ENCODE measurements at regions not wholly inside any gene's neighbourhood (a gene's known extent, or its start where the extent isn't known, plus 50 kb on each side); places are given as distances from the start of the nearest gene placed in this dataset.

DNA sequence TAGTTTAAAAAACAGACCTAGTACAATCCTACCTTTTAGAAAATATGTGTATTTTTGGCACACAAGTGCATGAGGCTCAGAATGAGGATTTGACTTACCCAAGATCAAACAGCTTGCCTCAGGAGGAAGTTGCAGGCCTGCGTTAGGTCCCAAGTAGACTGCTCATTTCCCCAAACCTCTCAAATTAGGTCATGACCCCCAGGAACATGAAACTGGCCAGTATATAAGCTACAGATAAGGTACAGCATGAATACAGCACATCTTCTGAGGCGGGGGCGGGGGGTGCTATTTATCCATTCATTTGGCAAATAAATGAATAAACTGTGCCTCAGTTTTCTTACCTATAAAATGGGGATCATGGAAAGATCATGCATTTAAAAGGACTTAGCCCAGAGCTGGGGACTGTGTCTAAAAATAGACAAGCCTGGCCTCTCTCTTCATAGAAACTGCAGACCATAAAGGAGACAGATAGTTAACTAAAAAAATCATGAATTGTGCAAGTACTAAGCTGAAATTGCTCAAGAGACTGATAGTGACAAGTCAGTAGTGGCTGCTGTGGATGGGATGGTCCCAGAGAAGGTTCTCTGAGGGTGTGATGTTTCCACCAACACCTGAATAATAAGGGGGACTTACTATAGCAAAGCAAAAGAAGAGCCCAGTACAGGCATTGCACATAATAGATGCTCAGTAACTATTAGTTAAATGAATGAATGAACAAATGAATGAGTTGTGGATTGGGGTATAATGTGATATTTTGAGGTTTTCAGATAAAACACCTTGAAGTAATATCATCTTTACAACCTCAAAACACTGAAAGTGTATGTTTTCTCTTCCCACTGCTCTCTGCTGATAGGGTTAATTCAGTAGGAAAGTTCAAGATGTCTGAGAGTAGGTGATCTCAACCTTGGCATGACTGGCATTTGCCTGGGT is 258.5 kb upstream of the PROK2 start:
- Histone ChIP-seq H4K91ac (ENCODE audit: insufficient read depth, low read depth, low read length) (no peak overlapping the region), H3K4me2 (ENCODE audit: low read depth, low read length) (no peak overlapping the region), H3K27me3 (ENCODE audit: control insufficient read depth, insufficient read depth, low read length) (peaks cover 6% of the 10 kb centered on the region), H2BK5ac (ENCODE audit: low read depth, low read length, poor library complexity, severe bottlenecking) (no peak overlapping the region), H3K14ac (replicated peaks; ENCODE audit: low read depth, low read length) (no peak overlapping the region), H3K56ac (ENCODE audit: extremely low read depth, insufficient read depth, low read length) (no peak overlapping the region), H2BK15ac (ENCODE audit: low read depth, low read length) (no peak overlapping the region), H4K5ac (ENCODE audit: low read depth, low read length) (no peak overlapping the region), H3K27ac (ENCODE audit: insufficient read depth, low read length) (no peak overlapping the region), H3K4me3 (ENCODE audit: insufficient read depth, low read depth, low read length) (no peak overlapping the region), H2AFZ (replicated peaks; ENCODE audit: low read length, poor library complexity) (no peak overlapping the region), H3K36me3 (ENCODE audit: control insufficient read depth, insufficient read depth, low read length) (no peaks in the 10 kb centered on the region), H2AK9ac (replicated peaks; ENCODE audit: low read depth, low read length, poor library complexity) (no peak overlapping the region), H2AK5ac (ENCODE audit: low read depth, low read length) (no peak overlapping the region), H3K18ac (ENCODE audit: low read depth, low read length) (no peak overlapping the region), H2BK20ac (ENCODE audit: low read depth, low read length) (no peak overlapping the region), H3K4ac (ENCODE audit: low read depth, low read length) (no peak overlapping the region), H3K79me1 (ENCODE audit: low read depth in 1 of 2, low read length in 2 of 2) (no peaks in the 10 kb centered on the region), H4K8ac (ENCODE audit: low read depth in 2 of 2, low read length in 2 of 2) (no peak overlapping the region), H2BK120ac (ENCODE audit: low read depth, low read length) (no peak overlapping the region), H3K9me3 (ENCODE audit: control insufficient read depth, insufficient read depth, low read length) (no peaks in the 10 kb centered on the region), H3K9me1 (ENCODE audit: insufficient read depth, low read length) (no peaks in the 10 kb centered on the region), H3K9ac (ENCODE audit: low read depth, low read length) (no peak overlapping the region), H3K4me1 (ENCODE audit: control insufficient read depth, insufficient read depth, low read length) (no peaks in the 10 kb centered on the region), H3K23ac (ENCODE audit: low read depth, low read length) (no peak overlapping the region), H4K20me1 (ENCODE audit: insufficient read depth, low read length) (no peaks in the 10 kb centered on the region)
- whole genome bisulfite sequencing, 2 experiments (ENCODE audit: extremely low coverage in 2 of 2, insufficient read length in 1 of 2): no CpG with 5 or more reads among the region's 3 CpGs
- in situ Hi-C loops (cut with MboI; ENCODE audit: low sequenced_read_pairs): no loop called here
- dilution Hi-C loops (cut with HindIII; ENCODE audit: low sequenced_read_pairs, unreplicated experiment): no loop called here
- ChIA-PET CTCF (no interaction called here), POLR2A (ENCODE audit: unreplicated experiment) (no interaction called here)
- no peak for TF ChIP-seq RCOR1 (IDR thresholded peaks at IDR 0.05; ENCODE audit: insufficient replicate concordance, low read length)
- TF ChIP-seq, protein P1, sequence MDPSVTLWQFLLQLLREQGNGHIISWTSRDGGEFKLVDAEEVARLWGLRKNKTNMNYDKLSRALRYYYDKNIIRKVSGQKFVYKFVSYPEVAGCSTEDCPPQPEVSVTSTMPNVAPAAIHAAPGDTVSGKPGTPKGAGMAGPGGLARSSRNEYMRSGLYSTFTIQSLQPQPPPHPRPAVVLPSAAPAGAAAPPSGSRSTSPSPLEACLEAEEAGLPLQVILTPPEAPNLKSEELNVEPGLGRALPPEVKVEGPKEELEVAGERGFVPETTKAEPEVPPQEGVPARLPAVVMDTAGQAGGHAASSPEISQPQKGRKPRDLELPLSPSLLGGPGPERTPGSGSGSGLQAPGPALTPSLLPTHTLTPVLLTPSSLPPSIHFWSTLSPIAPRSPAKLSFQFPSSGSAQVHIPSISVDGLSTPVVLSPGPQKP (IDR thresholded peaks at IDR 0.05; ENCODE audit: borderline replicate concordance, low read depth, low read length): no peak
- TF ChIP-seq SMC3 (IDR thresholded peaks at IDR 0.05; ENCODE audit: low read depth, low read length): no peak
- no peak for TF ChIP-seq CHD1 (IDR thresholded peaks at IDR 0.05; ENCODE audit: low read depth, low read length)
- no peak for TF ChIP-seq CEBPB (IDR thresholded peaks at IDR 0.05; ENCODE audit: low read depth, low read length)
- BruUV-seq (replicated peaks): no TSS peak
- intact Hi-C loops (cut with micrococcal nuclease): no loop called here
- DNase-seq (no peak), ATAC-seq (ENCODE audit: low read depth) (no peak)

Data from IMR-90 (cell line).